ENCODE measurements at regions not wholly inside any gene's neighbourhood (a gene's known extent, or its start where the extent isn't known, plus 50 kb on each side); places are given as distances from the start of the nearest gene placed in this dataset.

DNA sequence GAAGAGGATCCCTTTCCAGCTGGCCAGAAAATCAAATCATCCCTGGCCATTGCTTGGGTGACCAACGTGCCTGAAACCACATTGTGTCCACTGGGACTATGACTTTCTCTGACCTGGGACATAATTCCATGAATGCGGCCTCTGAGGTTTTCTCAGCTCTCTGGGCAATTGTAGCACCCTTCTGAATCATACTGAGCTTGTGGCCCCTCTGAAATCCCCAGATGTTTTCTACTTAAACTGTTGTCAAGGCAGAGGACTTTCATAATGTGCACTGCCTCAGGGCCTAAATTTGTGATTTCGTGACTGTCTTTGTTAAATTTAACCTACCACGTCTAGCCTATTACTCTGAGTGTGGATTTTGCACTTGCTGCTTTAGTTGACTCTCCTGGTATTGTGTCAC, 321.1 kb upstream of the PLET1 start:
- no peak for DNase-seq (ENCODE audit: low read depth in 1 of 2, low spot score in 1 of 2)

DNA sequence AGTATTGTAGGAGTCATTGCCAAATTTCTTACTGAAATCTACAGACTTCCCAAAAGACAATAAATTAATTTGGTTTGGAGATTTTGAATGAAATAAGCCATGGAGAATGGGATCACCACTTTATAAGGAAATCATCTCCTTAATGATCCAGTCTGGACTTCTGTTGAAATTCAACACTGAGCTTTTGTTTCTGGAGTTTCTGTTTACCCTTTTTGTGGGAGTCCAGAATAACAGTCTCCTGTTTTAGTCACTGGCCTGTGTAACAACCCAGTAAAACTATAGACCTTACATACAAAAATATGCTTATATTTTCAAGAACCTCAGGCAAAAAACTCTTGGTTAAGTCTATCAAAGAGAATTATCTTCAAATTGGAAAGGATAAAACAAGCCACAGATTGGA, 321.7 kb upstream of the PLET1 start:
- no peak for DNase-seq (ENCODE audit: low read depth in 1 of 2, low spot score in 1 of 2)

DNA sequence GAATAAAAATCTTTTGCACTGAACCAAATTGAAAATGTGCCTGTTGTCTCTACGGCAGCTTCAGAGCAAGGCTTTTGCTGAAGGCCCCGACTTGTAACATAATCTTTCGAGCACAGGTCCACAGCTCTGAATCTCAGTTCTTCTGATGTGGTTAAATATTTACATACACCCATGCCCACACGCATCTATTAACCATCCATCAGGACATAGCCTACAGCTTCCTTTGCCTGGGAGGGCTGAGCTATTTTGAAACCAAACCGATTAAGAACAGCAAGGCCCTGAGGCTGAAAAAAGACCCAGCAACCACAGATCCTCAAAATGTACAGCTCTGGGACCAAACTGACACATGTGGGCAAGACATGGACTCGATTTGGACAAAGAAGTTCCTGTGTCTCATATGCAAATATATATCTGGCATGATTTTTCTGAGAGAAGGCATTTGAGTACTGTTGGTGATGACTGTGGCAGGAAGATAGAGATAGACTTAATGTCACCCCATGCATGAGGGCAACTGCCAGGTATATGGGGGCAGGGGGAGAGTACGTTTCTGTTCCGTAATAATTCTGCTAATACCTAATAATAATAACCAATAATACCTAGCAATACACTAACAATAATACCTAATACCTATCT, 322.7 kb upstream of the PLET1 start:
- DNase-seq (ENCODE audit: low read depth in 1 of 2, low spot score in 1 of 2) = no peak

DNA sequence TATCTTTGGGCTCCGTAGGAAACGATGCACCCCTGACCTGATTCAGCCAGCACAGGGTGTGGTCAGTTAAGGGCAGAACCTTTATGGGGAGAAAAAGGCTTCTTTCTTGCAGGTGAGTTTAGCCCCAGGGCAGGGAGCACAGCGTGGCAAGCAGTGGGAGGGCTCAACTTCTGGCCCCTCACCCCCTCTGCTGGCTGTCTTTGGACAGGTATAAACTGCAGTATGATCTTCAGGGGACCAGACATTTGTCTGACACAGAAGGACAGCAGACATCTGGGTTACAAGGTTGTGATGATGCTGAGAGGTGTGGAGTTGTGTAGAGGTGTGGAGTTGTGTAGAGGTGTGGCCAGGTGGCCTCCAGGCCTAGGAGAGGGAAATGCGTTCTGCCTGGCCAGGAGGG, 324.0 kb upstream of the PLET1 start:
- DNase-seq (ENCODE audit: low read depth in 1 of 2, low spot score in 1 of 2) = no peak

DNA sequence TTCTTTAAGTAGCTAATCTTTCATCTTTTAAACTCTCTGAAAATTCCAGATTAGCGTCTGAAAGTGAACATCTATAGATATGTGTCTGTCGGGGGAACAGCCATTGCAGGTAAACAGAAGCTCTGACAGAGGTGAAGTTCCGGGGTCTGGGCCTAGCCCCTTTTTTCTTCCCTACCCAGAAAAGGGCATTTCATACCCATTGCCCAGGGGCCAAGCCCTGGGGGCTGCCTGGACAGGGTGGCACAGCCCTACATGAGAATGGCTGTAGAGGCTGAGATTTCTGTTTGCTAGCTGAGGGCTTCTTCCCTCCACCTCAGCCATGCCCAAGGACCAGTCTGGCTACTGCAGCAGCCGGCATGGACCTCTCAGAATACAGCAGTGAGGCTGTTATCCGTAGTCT, 327.0 kb upstream of the PLET1 start:
- DNase-seq (ENCODE audit: low read depth in 1 of 2, low spot score in 1 of 2) = no peak

DNA sequence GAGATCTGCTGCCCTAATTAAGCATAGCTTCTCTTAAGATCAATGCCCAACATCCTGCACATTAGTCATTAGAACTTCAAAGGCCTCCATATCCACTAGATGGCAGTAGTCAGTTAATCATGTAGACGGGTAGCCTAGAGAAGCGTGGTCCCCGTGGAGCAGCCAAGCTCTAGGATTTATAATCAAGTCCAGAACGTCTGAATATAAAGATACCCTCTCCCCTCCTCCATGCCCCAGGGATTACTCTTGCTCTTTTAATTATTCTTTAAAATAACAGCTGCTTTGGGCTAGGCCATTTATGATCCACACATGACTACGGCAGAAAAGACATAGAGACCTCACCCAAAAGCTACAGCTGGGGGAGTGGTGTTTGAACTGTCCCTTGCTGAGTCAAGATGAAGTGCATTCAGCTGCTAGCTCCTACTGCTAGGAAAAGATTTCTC, 327.6 kb upstream of the PLET1 start:
- DNase-seq (ENCODE audit: low read depth in 1 of 2, low spot score in 1 of 2) = no peak

DNA sequence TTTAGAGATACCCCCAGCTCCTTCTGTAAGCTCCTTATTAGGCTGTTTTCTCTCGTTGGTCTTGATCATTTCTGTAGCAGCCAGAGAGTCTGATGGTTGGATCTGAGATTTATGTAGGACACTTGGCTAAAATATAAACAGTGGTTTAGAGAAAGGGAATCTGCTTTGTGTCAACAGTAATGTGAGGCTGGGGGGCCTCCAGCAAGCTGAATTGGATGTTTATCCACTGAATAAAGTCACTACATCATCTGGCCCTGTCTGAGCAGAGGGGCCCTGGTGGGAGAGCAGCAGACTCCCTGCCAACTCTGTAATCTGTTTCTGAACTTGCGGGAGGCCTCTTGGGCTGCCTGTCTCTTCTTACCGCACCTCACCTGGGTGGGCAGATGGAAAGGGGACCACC, 328.5 kb upstream of the PLET1 start:
- DNase-seq (ENCODE audit: low read depth in 1 of 2, low spot score in 1 of 2) = no peak

DNA sequence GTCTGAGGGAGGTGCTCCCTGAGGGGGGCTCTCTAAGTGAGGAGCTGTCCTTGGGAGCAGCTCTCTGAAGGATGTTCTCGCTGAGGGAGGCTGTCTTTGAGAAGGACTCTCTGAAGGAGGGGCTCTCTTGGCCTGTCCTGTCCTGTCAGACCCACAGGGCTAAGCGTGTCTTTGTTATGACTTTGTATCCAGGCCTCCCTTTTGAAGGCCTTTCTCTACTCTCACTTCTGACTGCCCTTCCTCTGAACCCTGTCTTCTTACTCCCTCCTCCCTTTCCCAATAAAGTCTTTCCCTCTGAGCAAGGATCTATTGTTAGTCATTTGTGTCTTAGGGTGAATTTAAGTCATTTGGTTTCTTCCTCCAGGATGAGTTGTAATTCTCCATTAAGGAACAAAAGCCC, 330.1 kb upstream of the PLET1 start:
- DNase-seq (ENCODE audit: low read depth in 1 of 2, low spot score in 1 of 2) = no peak

DNA sequence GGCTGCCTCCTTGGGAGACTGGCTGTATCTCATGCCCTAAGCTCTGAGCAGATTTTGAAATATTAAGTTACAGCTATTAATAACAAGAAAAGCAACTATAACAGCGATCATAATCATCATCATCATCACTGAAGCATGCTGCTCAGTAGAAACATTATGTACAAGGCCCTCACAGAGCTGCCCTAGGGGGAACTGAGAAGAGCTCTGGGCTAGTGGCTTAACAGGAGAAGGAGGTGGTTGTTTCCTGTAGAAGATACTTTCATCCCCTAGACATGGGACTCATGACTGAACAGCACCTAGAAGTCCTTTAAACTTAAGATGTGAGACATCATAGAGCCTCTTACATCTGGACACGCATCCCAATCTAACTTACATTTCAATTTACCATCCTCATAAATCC, 332.8 kb upstream of the PLET1 start:
- no peak for DNase-seq (ENCODE audit: low read depth in 1 of 2, low spot score in 1 of 2)

DNA sequence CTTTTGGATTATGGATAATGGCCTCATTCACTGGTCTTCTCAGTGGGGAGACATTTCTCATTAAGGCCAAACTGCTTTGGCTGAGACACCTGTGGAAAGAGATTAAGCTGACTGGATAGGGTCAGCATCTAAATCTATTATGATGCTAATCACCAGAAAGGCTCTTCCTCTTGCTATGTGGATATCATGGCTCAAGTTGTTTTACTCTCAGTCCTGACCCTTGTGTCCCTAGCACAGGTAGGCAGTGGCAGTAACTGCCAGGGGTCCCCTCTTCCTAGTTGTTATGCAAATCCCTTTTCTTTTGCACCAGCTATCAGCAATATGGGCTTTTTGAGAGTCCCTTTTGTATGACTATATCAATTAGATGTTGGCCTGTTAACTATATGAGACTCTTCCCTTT, 335.7 kb upstream of the PLET1 start:
- DNase-seq (ENCODE audit: low read depth in 1 of 2, low spot score in 1 of 2) = no peak

DNA sequence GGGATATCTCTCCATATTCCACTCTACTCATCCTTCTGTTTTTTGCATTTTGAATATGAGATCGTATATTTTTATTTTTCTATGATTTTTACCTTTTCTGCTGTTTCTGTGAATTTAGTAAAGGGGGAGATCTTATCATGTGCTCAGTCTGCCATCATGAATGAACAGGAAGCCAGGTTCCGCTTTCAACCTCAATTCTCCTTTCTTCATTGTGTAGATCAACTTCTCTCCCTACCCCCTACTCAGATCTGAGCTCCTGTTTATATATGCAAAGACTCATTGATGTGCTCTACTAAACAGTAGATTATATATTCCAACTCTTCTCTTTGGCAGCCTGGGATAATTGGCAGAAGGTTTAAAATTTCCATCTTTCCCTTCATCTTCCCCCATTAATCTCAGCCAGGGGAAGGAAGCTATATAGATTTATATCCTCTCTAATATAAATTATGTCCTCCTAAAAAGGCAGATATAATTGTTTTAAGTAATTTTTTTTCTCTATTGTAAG, 336.7 kb upstream of the PLET1 start:
- DNase-seq (ENCODE audit: low read depth in 1 of 2, low spot score in 1 of 2) = no peak

DNA sequence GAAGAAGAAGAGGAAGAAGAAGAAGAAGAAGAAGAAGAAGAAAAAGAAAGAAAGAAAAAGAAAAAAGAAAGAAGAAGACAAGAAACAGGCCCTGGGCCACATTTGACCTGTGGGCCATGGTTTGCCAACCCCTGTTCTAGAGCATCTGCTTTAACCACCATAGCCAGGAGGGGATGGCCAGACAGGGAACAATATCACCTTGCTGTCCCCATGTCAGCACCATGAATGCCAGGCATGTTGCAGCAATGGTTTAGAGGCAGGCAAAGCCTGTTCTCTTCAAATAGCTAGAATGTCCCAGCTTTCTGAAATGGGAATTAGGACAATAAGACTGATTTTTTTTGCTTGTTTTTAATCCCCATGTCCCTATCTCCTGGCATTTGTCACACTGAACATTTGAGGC, 338.6 kb upstream of the PLET1 start:
- DNase-seq (ENCODE audit: low read depth in 1 of 2, low spot score in 1 of 2) = no peak

DNA sequence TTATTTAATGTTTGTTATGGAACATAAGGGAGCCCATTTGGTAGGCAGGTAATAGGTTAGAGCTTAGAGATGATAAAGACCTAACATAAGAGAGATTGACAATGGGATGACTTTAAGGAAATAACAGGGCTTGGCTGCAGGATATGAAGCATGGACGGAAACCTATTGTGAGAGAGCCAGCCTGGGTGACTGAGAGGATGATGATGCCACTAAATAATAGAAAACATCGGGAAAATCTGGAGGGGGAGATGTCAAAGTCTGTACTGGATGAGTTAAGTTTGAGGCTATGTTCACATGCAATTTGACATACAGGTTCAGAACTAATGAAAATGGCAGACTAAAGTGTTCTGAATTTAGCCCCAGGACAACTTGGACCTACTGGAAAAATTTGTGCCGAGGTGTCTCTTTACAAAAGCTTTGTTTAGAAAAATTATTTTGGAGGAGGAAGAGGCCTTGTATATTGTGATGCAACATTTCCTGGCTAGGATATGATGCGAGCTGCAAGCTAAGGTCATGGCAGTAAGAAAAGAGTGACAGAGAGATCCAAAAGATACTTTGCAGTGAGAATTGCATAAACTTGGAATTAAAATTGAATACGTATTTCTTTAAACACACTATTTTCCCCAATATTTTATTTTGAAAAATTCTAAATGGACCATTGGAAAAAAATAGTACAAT, 339.3 kb upstream of the PLET1 start:
- no peak for DNase-seq (ENCODE audit: low read depth in 1 of 2, low spot score in 1 of 2)

DNA sequence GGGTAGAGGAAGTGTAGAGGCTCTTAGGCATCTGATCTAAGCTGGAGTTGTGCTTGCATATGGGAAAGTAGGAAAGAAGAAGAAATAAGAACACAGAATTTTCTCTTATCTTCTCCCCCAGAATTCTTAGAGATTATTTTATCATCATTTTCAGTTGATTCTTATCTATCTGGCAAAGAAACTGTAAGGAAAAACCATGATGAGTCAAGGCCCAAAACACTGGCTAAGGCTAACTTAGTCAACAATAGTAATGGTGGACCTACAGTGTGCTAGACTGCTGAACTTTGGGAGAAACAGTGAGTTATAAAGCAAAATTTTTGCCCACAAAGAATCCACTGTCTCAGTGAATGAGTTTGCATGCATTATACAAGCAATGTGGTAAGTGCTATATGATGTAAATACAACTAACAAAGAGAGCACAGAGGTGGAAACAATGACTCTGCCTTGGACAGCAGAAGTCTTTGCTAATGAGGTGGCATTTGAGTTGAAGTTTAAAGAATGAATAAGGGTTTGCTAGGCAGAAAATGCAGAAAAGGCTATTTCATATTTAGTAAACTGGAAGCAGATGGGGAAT, 344.5 kb upstream of the PLET1 start:
- no peak for DNase-seq (ENCODE audit: low read depth in 1 of 2, low spot score in 1 of 2)

DNA sequence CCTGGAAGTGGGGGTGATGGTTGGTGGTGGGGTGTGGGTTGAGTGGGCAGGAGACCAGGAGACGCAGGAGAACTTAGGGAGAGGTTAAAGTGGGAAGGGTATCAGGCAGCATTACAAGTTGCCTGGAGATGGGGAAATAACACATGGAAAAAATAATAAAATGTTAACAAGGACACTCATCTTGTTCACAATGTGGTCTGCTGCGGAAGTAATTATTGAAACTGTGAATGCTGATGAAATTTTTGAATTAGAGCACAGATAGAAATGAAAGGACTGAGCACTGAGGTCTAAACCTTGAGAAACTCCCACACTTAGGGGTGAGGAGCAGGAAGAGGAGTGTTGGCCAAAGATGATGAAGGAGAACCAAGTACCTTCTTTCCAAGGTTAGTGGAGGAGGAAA, 346.0 kb upstream of the PLET1 start:
- no peak for DNase-seq (ENCODE audit: low read depth in 1 of 2, low spot score in 1 of 2)

DNA sequence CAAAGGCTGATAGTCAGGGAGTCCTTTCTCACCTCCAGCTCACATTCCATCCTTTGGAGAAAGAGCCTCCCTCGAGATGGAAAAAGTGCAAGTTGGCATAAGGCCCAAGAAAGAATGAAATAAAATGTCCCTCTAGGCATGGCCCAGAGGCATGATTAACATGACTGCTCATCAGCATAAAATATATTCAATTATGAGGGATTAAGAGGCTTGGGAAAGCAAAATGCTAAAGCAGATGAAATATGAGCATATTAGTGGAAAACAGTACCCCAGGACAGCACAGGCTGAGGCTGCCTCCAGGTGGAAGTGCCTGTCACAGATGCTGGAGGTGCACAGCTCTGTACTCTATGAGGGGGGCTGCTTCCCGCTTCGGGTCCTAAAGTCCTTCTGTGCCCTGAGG, 347.8 kb upstream of the PLET1 start:
- DNase-seq (ENCODE audit: low read depth in 1 of 2, low spot score in 1 of 2) = no peak

DNA sequence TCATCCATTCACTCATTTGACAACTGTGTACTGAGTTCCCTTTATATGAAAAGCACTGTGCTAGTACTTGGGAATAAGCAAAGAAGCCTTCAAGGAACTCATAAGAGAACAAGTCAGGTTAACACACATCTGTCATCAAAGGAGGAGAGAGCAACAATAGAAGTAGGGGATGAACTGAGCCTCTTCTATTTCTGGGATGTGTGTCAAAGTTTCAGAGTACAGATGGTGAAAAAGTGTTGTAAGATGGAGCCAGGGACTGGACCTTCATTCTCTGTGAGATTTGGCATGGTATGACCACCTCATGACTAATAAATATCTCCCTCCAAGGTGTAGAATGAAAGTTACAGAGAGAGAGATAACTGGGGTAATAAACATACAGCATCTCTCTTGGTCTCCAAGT, 349.8 kb upstream of the PLET1 start:
- no peak for DNase-seq (ENCODE audit: low read depth in 1 of 2, low spot score in 1 of 2)

DNA sequence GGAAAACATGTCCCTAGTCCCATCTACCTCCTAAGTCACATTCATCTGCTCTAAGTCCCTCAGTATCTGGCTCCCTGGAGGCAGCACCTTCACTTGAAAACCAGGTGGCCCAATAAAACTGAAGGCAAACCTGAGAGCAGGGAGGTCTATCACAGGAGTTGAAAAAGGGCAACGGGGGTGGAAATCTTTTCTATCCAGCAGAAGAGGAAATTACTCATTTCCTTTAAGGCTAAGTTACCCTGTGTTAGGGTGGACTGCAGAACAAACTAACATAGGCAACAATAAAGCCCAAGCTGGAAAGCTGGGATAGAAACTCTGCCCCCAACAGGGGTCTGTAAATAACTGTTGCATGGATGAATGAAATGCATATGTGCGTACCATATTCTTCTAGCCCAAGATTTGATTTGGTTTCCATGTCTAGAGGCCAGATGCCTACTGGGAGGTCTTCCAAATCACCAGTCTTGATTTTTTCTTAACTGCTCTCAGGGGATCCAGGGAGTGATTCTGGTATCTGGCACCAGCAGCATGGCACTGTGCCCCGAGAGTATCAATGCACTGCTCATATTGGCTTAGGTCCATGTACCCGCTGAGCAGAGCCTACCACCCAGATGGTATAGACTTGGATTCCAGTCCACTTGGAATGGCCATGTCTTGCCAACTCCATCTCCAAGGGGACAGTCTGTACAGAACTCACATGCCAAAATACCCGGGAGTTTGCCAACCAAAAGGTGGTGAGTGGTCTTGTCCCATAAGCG, 350.0 kb upstream of the NCAM1 start:
- no peak for DNase-seq (ENCODE audit: low read depth in 1 of 2, low spot score in 1 of 2)

DNA sequence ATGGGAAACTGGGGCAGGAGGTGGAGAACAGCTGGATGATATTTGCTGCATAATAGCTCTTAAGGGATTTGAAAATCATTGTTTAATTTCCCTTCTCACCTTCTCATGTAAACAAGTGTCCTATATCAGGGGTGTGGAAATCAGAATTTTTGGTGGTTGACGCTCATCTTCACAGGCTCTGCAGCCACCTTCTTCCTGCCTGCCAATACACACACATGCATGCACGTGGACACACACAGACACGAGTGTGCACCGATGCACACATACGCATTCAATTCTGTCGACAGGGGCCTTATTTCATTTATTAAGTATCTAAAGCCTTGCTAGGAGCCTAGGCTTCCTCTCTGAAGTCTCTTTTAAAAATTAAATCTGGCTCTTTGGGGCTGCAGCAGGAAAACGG, 349.4 kb upstream of the NCAM1 start:
- DNase-seq (ENCODE audit: low read depth in 1 of 2, low spot score in 1 of 2) = no peak

DNA sequence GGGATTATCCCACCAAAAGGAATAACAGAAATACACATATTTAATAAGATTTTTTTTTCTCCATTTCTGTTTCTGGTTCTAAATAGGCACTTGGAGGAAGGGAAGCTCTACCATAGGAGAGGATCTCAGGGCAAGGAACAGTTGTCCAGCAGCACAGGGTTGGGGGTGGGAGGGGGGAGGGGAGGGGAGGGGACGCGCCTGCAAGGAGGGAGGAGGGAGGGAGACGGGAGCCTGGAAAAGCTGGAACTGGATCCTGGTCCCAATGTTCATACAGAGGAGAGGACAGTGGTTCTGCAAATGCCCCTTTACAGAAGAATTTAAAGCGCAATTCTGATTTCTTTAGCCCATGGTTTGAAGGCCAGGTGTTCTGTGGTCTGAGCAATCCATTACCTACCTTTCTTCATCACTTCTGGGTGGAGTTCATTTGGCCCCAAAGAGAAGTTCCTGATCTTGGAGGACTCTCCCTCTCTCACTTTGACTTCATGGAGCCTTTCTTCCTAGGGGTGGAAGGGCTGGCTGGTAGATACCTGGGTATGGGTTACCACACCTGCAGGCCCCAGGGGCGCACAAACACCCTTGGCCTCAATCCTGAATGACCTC, 348.9 kb upstream of the NCAM1 start:
- no peak for DNase-seq (ENCODE audit: low read depth in 1 of 2, low spot score in 1 of 2)
